ENCODE measurements at regions not wholly inside any gene's neighbourhood (a gene's known extent, or its start where the extent isn't known, plus 50 kb on each side); places are given as distances from the start of the nearest gene placed in this dataset.
"Not testable (repeated sequence)": the region's sequence is repeated elsewhere in the genome, so short reads cannot be mapped to it uniquely, and the experiment has no call there.

DNA sequence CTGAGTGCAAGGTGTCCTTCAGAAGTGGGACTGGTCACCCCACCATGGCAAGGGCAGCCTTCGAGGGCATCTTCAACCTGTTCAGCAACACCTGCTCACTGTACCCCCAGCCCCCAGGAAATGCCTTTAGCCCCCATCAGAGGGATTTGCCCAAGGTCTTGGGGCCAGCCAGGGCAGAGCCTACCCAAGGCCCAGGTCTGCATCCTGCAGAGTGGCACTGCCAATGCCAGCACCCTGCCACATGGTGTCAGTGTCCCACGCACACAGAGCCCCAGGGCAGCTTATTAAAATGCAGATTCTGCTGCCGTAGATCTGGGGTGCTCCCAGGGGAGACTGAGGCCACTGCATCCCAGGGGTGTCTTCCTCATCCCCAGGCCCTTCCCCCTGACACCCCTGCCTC, 106.2 kb upstream of the KCTD7 start:
- no peak overlapping the region for H3K4me2 ChIP-seq (ENCODE audit: low read depth, low read length, poor library complexity, severe bottlenecking)
- H4K20me1 ChIP-seq (ENCODE audit: insufficient read depth, low read length, poor library complexity, severe bottlenecking), result no peaks in the 10 kb centered on the region
- H3K9me2 ChIP-seq (replicated peaks; ENCODE audit: low read depth, low read length), result no peaks in the 10 kb centered on the region
- no peaks in the 10 kb centered on the region for H3F3A ChIP-seq (ENCODE audit: low read depth)
- no peaks in the 10 kb centered on the region for H3K79me2 ChIP-seq (ENCODE audit: insufficient read depth, low read length)
- no peak overlapping the region for H2AFZ ChIP-seq (ENCODE audit: low read length)
- no peak for TF ChIP-seq EZH2phosphoT487 (IDR thresholded peaks at IDR 0.05; ENCODE audit: borderline replicate concordance)
- TF ChIP-seq, protein P1, sequence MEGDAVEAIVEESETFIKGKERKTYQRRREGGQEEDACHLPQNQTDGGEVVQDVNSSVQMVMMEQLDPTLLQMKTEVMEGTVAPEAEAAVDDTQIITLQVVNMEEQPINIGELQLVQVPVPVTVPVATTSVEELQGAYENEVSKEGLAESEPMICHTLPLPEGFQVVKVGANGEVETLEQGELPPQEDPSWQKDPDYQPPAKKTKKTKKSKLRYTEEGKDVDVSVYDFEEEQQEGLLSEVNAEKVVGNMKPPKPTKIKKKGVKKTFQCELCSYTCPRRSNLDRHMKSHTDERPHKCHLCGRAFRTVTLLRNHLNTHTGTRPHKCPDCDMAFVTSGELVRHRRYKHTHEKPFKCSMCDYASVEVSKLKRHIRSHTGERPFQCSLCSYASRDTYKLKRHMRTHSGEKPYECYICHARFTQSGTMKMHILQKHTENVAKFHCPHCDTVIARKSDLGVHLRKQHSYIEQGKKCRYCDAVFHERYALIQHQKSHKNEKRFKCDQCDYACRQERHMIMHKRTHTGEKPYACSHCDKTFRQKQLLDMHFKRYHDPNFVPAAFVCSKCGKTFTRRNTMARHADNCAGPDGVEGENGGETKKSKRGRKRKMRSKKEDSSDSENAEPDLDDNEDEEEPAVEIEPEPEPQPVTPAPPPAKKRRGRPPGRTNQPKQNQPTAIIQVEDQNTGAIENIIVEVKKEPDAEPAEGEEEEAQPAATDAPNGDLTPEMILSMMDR (conservative IDR thresholded peaks at IDR 0.05; ENCODE audit: low read length), result peak; percentile 65
- H3K9ac ChIP-seq (ENCODE audit: low read depth, low read length, poor library complexity, severe bottlenecking), result no peak overlapping the region
- H3K9me3 ChIP-seq (ENCODE audit: insufficient read depth, low read depth, low read length), result no peaks in the 10 kb centered on the region
- no peaks in the 10 kb centered on the region for H3K4me1 ChIP-seq (ENCODE audit: insufficient read depth, low read length, poor library complexity, severe bottlenecking)
- H3K36me3 ChIP-seq (ENCODE audit: insufficient read depth, low read length), result no peaks in the 10 kb centered on the region
- no peaks in the 10 kb centered on the region for H3K27me3 ChIP-seq (ENCODE audit: insufficient read depth, low read length, poor library complexity, severe bottlenecking)
- H3K4me3 ChIP-seq (ENCODE audit: low read length, poor library complexity, severe bottlenecking), result no peak overlapping the region

DNA sequence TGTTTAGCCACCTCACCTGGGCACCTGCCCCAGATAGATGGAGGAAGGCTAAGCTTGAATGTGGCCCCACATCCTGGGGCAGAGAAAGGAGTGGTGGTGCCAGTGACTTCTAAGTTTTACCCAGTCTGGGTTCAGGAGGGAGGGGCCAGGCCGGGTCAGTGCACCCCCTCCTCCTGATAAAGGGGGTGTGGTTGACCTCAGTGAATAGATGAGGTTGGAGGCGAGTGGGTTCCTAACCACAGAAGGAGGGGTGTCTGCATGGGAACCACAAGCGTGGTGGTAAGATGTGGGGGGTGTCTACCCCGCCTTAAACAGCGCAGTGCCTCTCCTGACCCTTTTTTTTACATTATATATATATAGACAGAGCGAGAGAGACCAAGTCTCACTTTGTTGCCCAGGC, 105.3 kb upstream of the KCTD7 start:
- TF ChIP-seq EZH2phosphoT487 (IDR thresholded peaks at IDR 0.05; ENCODE audit: borderline replicate concordance), result no peak
- TF ChIP-seq, protein P1 (conservative IDR thresholded peaks at IDR 0.05; ENCODE audit: low read length), result no peak
- no peaks in the 10 kb centered on the region for H3K27me3 ChIP-seq (ENCODE audit: insufficient read depth, low read length, poor library complexity, severe bottlenecking)
- H4K20me1 ChIP-seq (ENCODE audit: insufficient read depth, low read length, poor library complexity, severe bottlenecking), result no peaks in the 10 kb centered on the region
- H3F3A ChIP-seq (ENCODE audit: low read depth), result no peaks in the 10 kb centered on the region
- H3K9me2 ChIP-seq (replicated peaks; ENCODE audit: low read depth, low read length), result no peaks in the 10 kb centered on the region
- H3K9me3 ChIP-seq (ENCODE audit: insufficient read depth, low read depth, low read length), result no peaks in the 10 kb centered on the region
- no peaks in the 10 kb centered on the region for H3K36me3 ChIP-seq (ENCODE audit: insufficient read depth, low read length)
- H3K79me2 ChIP-seq (ENCODE audit: insufficient read depth, low read length), result no peaks in the 10 kb centered on the region
- H3K9ac ChIP-seq (ENCODE audit: low read depth, low read length, poor library complexity, severe bottlenecking), result no peak overlapping the region
- H3K4me1 ChIP-seq (ENCODE audit: insufficient read depth, low read length, poor library complexity, severe bottlenecking), result no peaks in the 10 kb centered on the region
- H3K4me3 ChIP-seq (ENCODE audit: low read length, poor library complexity, severe bottlenecking), result no peak overlapping the region
- no peak overlapping the region for H2AFZ ChIP-seq (ENCODE audit: low read length)
- no peak overlapping the region for H3K4me2 ChIP-seq (ENCODE audit: low read depth, low read length, poor library complexity, severe bottlenecking)

DNA sequence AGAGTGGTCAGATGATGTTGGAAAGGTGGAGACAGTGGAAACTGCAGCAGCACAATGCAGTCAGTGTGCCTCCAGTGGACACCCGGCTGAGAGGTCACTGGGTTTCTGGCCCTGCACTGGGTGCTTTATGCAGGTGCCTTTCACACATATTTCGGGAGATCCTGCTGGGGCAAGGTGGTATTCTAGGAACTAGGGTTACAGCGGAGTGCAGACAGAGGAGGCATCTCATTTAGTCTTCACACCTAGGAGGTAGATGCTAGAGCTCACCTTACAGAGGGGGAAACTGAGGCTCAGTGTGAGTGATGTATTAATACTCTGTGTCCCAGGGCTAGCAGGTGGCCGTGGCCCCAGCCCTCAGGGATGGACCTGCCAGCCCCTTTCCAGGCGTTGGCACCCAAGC, 103.9 kb upstream of the KCTD7 start:
- Histone ChIP-seq H4K20me1 (ENCODE audit: insufficient read depth, low read length, poor library complexity, severe bottlenecking) (no peaks in the 10 kb centered on the region), H3F3A (ENCODE audit: low read depth) (no peaks in the 10 kb centered on the region), H2AFZ (ENCODE audit: low read length) (no peak overlapping the region), H3K4me1 (ENCODE audit: insufficient read depth, low read length, poor library complexity, severe bottlenecking) (no peaks in the 10 kb centered on the region), H3K4me2 (ENCODE audit: low read depth, low read length, poor library complexity, severe bottlenecking) (no peak overlapping the region), H3K27me3 (ENCODE audit: insufficient read depth, low read length, poor library complexity, severe bottlenecking) (no peaks in the 10 kb centered on the region), H3K4me3 (ENCODE audit: low read length, poor library complexity, severe bottlenecking) (no peak overlapping the region), H3K36me3 (ENCODE audit: insufficient read depth, low read length) (no peaks in the 10 kb centered on the region), H3K9me3 (ENCODE audit: insufficient read depth, low read depth, low read length) (no peaks in the 10 kb centered on the region), H3K79me2 (ENCODE audit: insufficient read depth, low read length) (no peaks in the 10 kb centered on the region), H3K9me2 (replicated peaks; ENCODE audit: low read depth, low read length) (no peaks in the 10 kb centered on the region), H3K9ac (ENCODE audit: low read depth, low read length, poor library complexity, severe bottlenecking) (no peak overlapping the region)
- TF ChIP-seq, protein P1 (conservative IDR thresholded peaks at IDR 0.05; ENCODE audit: low read length), result no peak
- no peak for TF ChIP-seq EZH2phosphoT487 (IDR thresholded peaks at IDR 0.05; ENCODE audit: borderline replicate concordance)

DNA sequence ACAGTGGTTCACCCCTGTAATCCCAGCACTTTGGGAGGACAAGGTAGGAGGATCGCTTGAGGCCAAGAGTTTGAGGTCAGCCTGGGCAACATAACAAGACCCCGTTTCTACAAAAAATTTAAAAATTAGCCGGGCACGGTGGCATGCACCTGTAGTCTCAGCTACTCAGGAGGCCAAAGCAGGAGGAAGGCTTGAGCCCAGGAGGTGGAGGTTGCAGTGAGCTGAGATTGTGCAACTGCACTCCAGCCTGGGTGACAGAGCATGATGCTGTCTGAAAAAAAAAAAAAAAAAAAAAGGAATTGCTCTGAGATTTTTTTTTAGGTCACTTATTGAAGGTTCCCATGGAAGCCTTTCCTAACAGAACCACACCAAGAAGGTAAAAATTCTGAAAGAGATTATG, 101.9 kb upstream of the KCTD7 start:
- not testable (repeated sequence) for H3K9me3 ChIP-seq (ENCODE audit: insufficient read depth, low read depth, low read length); H3K79me2 ChIP-seq (ENCODE audit: insufficient read depth, low read length); H3K27me3 ChIP-seq (ENCODE audit: insufficient read depth, low read length, poor library complexity, severe bottlenecking); H3K36me3 ChIP-seq (ENCODE audit: insufficient read depth, low read length); H3K4me3 ChIP-seq (ENCODE audit: low read length, poor library complexity, severe bottlenecking); H4K20me1 ChIP-seq (ENCODE audit: insufficient read depth, low read length, poor library complexity, severe bottlenecking); H2AFZ ChIP-seq (ENCODE audit: low read length); H3F3A ChIP-seq (ENCODE audit: low read depth); H3K9me2 ChIP-seq (replicated peaks; ENCODE audit: low read depth, low read length); H3K4me1 ChIP-seq (ENCODE audit: insufficient read depth, low read length, poor library complexity, severe bottlenecking); H3K4me2 ChIP-seq (ENCODE audit: low read depth, low read length, poor library complexity, severe bottlenecking); H3K9ac ChIP-seq (ENCODE audit: low read depth, low read length, poor library complexity, severe bottlenecking)

All from Loucy (cell line).